HG02623 (cell line): ENCODE measurements at regions not wholly inside any gene's neighbourhood (a gene's known extent, or its start where the extent isn't known, plus 50 kb on each side); places are given as distances from the start of the nearest gene placed in this dataset.

Source experiments
- ATAC-seq: cut with Tn5 transposase; IDR thresholded peaks from one replicate; pipeline ENCODE4 v1.9.1; 2021; ENCODE audit warnings: moderate library complexity; ENCODE audit not compliant: unreplicated experiment

- no peak for ATAC-seq
Measured at GRCh38 chr4:24705016-24705753, 90.2 kb upstream of the SOD3 start.

- no peak for ATAC-seq
Measured at GRCh38 chr4:24713604-24714003, 81.8 kb upstream of the SOD3 start.

DNA sequence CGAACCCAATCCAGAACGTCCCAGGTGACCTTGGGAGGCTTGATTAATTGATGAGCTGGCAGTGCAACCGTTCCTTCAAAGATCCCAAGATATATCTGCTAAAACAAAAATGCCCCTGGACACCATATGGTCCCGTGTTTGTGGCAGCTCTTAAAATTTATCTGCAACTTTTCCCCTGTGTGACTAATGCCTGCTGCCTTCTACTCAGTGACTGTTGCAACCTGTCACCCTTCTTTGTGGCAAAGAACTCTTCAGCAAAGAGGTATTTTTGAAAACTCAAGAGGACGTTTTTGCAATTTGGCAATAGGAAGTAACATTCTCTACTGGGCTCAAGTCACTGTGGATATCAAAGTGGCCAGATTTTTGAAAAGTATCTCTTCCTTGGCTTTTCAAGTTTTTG is 75.8 kb upstream of the SOD3 start:
- ATAC-seq: no peak

DNA sequence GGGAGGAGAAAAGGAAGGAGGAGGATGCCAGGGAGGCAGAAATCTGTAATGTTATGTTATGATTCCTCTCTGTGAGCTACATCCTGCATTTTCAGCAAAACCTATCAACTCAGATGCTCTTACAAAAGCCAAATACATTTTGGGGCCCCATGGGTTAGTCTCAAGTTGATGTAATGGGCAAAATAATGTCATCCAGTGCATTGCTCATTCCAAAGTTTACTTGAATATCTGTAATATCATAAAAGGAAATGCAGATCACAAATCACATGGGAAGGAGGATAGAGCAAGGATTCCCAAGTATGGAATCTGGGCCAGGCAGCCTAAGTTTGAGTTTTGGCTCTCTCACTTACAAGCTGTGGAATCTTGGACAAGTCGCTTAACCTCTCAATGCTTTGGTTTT is 74.9 kb upstream of the SOD3 start:
- ATAC-seq: no peak

GRCh38 chr4:24720979-24721378 is 74.4 kb upstream of the SOD3 start:
- ATAC-seq: no peak

GRCh38 chr4:24722026-24722568 is 73.3 kb upstream of the SOD3 start:
- ATAC-seq: no peak

DNA sequence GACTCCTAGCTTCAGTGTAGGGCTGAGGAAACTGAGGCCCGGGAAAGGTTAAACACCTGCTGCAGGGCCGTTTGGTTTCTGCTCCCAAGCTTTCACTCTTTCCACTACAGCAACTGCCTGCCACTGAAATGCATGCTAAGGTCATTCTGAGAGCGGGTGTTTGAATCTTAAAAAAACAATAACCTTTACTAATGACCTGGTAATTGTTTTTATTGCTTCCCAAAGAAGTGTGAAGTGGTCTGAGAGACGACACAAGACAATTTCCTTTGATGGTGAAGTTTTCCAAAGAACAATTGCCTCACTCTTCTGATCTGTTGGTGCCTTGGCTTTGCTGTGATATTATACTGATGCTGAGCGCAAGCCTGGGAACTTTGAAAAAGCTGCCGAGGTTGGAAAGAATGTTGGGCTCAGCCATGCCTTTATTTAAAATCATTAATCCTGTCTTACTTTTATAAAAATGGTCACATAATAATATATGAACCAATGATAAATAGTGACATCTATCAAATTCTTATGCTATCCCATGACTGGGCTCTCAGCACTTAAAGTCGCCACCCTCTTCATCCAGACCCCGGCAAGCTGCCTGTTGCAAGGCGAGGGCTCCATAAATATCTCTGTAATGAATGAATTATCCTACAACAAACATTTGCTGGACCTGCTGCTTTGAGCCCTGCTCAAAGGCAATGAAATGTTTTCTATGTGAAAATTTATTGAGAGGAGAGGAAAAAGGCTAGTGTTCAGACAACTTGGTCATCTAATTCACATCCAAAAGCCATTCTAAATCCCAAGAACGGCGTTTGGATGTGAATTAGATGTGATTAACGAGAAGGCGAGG is 67.8 kb upstream of the SOD3 start:
- no peak for ATAC-seq

DNA sequence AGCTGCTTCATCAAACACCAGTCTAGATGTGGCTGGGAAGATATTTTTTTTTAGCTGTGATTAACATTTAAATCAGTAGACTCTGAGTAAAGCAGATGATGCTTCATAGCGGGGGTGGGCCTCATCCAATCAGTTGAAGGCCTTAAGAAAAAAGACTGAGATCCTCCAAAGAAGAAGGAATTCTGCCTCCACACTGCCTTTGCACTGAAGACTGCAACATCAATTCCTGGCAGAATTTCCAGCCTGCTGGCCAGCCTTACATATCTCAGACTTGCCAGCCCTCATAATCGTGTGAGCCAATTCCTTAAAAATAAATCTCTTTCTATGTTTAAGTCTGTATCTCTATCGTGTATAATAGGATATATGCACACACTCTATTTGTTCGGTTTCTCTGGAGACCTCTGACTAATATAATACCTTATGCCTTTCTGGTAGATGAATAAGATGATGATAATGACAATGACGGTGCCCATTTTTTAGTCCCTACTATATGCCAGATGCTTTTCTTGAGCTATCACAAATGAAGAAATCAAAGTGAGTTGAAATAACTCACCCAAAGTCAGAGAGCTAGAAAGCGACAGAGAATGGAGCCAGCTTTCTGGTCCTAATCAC is 66.1 kb upstream of the SOD3 start:
- no peak for ATAC-seq

- ATAC-seq: no peak
Measured at GRCh38 chr4:24730256-24731001, 64.9 kb upstream of the SOD3 start.

DNA sequence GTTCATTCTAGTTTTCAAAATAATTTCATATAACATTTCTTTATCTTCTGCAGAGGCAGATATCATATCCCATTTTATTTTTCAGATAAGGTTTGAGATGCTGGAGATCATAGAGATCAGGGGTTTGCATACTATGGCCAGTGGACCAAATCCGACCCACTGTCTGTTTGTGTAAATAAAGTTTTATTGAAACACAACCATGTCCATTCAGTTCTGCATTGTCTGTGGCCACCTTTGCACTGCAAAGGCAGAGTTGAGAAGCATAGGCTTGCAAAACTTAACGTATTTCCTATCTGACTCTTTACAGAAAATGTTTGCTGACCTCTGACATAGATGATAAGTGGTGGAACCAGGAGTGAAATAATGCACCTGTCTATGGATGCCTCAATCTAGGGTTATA is 63.9 kb upstream of the SOD3 start:
- no peak for ATAC-seq

GRCh38 chr4:24734511-24734910 is 60.9 kb upstream of the SOD3 start:
- no peak for ATAC-seq

DNA sequence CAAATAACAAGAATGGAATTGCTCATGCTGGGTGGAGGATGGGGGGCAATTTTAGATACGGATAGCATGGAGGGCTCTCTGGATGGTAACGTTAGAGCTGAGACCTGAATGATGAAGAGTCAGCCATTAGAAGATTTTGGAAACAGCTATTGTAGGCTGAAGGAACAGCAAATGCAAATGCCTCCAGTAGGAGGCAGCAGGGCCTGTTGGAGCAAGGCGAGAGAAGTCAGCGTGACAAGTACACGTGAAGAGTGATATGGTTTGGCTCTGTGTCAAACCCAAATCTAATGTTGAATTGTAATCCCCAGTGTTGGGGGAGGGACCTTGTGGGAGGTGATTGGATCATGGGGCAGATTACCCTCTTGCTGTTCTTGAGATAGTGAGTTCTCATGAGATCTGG is 59.3 kb upstream of the SOD3 start:
- ATAC-seq: no peak

DNA sequence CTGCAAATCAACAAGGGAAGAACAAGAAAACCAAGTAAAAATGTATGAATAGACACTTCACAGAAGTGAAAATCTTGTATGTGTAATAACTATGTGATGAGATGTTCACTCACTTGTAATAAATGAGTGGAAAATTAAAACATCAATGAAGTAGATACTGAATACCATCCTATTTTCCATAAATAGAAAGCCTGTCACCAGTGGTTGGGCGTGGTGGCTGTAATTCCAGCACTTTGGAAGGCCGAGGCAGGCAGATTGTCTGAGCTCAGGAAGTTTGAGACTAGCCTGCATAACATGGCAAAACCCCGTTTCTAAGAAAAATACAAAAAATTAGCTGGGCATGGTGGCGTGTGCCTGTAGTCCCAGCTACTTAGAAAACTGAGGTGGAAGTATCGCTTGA is 53.5 kb upstream of the SOD3 start:
- no peak for ATAC-seq

GRCh38 chr4:24742335-24742734 is 53.0 kb upstream of the SOD3 start:
- ATAC-seq: no peak

GRCh38 chr4:24742773-24743172 is 52.6 kb upstream of the SOD3 start:
- ATAC-seq: no peak

GRCh38 chr4:24743206-24743605 is 52.2 kb upstream of the SOD3 start:
- no peak for ATAC-seq

DNA sequence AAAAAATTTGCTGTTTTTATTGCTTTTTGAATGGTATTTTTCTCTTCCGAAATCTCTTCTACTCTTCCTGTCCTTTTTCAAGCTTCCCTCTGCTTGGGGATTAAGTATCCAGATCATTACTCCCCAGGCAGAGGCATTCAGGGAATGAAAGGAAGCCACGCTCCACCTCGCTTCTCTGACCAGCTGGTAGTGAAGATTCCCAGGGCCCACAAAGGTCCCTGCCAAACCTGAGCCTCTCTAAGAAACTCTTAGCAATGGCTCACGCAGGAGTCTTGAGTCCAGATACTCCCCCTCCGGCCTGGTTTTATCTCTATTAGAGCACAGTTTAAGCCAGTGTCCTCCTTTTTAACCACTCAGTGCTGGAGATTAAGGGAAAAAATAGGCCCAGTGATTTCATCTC is 51.4 kb upstream of the SOD3 start:
- no peak for ATAC-seq

DNA sequence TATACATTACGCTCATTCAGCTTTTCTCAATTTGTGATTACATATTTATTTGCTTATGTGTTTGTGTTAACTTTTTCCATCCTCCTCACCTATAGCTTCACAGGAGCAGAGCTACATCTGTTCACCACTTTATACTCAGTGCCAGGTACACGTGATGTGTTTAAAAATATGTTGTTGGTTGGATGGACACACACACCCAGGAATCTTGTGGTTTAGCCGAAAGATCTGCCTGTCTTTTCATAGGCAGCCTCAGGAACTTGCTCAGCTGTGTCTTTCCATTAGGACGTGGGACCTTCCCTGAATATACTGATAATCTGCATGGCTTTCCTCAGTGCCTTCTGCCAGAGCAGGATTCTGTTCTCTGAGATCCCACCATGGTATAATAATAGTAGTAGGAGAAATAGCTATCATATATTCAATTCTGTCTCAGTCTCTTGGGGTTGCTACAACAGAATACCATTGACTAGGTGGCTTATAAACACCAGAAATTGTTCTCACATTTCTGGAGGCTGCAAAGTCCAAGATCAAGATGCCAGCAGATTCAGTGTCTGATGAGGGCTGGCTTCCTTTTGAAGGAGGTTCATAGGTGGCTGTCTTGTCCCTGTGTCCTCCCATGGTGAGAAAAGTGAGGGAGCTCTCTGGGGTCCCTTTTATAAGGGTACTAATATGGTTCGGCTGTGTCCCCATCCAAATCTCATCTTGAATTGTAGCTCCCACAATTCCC is 50.0 kb upstream of the SOD3 start:
- no peak for ATAC-seq
